ENCODE measurements at regions not wholly inside any gene's neighbourhood (a gene's known extent, or its start where the extent isn't known, plus 50 kb on each side); places are given as distances from the start of the nearest gene placed in this dataset.

DNA sequence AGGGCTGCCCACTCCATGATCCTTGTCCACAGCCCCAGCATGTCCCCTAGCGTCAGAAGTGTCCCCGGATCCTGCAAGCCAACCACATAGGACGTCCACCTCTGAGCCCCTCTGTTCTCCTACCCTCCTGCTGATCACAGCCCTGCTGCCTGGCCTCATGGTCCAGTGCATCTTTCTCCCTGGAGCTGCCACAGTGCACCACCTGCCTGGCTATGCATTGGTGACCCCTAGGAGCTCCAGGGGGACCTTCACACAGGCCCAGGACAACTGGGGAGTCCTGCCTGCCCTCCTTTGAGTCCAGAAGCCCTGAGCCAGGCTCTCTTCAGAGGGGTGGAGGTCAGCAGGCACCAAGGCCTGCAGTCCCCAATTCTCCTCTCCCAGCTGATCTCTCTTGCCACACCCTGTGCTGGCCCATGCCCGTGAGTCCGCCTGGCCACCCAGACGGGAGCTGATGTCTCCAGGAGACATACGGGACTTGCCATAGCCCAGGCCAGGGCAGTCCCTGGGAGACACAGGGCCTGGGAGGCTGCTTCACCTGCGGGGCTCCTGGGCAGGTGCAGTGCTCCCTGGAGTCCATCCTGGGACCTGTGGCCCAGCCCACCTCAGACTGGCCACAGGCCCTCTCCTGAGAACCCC, 77.4 kb upstream of the RET start:
- Mint-ChIP-seq H3K27ac (no peak overlapping the region), H3K27me3 (ENCODE audit: insufficient read depth) (peaks cover 8% of the 10 kb centered on the region; the same call in 1 of the 2 replicates), H3K4me3 (no peak overlapping the region), H3K4me1 (ENCODE audit: low read depth) (peaks cover 6% of the 10 kb centered on the region; the same call in 1 of the 2 replicates), H3K9me3 (no peaks in the 10 kb centered on the region), H3K36me3 (ENCODE audit: low read depth) (no peaks in the 10 kb centered on the region)
- DNase-seq = no peak
- TF ChIP-seq, protein P1, sequence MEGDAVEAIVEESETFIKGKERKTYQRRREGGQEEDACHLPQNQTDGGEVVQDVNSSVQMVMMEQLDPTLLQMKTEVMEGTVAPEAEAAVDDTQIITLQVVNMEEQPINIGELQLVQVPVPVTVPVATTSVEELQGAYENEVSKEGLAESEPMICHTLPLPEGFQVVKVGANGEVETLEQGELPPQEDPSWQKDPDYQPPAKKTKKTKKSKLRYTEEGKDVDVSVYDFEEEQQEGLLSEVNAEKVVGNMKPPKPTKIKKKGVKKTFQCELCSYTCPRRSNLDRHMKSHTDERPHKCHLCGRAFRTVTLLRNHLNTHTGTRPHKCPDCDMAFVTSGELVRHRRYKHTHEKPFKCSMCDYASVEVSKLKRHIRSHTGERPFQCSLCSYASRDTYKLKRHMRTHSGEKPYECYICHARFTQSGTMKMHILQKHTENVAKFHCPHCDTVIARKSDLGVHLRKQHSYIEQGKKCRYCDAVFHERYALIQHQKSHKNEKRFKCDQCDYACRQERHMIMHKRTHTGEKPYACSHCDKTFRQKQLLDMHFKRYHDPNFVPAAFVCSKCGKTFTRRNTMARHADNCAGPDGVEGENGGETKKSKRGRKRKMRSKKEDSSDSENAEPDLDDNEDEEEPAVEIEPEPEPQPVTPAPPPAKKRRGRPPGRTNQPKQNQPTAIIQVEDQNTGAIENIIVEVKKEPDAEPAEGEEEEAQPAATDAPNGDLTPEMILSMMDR (IDR thresholded peaks at IDR 0.05) = no peak

DNA sequence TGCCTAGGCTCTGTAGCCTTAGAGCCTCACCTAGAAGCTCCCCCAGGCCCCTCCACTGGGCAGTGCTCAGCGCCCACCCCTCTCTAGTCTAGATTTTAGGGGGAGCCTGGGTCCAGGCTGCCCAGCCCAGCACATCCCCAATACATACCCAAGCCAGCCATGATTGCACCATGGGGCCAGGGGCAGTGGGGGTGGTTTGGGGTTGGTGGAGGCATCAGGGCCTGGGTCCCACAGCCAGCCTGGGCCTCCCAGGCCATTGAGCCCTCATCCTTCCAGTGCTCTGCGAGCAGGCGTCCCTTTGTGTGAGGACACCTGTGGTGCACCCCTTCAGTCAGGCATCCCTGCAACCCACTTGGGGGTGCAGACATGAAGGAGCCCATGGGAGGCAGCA, 76.9 kb upstream of the RET start:
- TF ChIP-seq, protein P1 (IDR thresholded peaks at IDR 0.05) = no peak
- H3K4me1 Mint-ChIP-seq (ENCODE audit: low read depth) = peaks cover 6% of the 10 kb centered on the region; the same call in 1 of the 2 replicates
- H3K9me3 Mint-ChIP-seq = no peaks in the 10 kb centered on the region
- H3K27me3 Mint-ChIP-seq (ENCODE audit: insufficient read depth) = peaks cover 8% of the 10 kb centered on the region
- no peak overlapping the region for H3K27ac Mint-ChIP-seq
- no peak overlapping the region for H3K4me3 Mint-ChIP-seq
- no peak for DNase-seq
- H3K36me3 Mint-ChIP-seq (ENCODE audit: low read depth) = no peaks in the 10 kb centered on the region

DNA sequence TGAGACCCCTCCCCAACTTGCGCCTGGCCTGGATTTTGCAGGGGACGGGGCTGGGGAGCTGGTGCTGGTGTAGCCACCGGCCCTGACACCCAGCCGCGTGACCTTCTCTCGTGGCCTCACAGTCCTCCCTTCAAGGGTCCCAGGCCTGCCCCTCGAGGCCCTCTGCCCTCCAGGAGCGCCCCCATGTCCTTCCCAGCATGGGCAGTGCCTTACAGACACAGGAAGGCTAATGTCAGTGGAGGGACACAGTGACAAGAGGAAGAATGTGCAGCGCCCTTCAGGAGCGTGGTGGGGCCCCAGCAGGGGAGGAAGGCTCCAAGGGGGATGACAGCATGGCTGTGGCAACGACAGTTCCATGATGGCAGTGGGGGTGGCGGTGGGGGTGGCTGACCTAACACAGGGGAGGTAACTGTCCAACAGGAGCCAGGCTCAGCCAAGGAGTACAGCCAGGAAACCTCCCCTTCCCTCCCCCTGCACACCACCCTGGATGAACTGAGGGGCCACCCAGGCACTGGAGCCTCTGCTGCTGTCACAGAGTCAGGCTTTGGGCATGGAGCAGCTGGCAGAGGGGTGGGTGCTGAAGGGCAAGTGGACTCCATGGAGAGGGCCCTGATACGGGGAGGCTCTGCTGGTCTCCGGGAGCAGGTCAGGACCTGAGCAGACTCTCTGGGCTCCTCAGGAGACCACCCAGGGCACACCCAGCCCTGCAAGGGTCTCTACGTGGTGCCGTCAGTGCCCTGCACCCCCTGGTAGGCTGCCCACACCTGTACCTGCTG, 76.0 kb upstream of the RET start:
- TF ChIP-seq, protein P1 (IDR thresholded peaks at IDR 0.05) = no peak
- peaks cover 5% of the 10 kb centered on the region; the same call in 1 of the 2 replicates for H3K4me1 Mint-ChIP-seq (ENCODE audit: low read depth)
- H3K27ac Mint-ChIP-seq = no peak overlapping the region

DNA sequence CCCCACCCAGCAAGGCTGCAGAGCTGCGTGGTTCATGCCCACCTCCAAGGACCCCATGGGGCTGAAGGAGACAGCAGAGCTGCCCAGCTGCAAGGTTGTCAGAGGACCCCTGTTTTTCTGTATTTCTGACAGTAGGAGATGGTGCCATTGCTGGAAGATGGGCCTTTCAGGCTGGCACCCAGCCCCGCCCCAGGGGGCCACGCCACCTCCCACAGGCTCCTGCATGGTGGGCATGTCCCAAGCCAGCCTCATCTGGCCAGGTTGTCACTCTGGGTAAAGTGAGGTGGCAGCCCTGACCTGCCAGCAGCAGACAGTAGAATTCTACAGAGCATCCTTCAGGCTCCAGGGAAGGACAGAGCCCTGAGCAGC, 75.5 kb upstream of the RET start:
- no peak for DNase-seq
- Mint-ChIP-seq H3K36me3 (ENCODE audit: low read depth) (no peaks in the 10 kb centered on the region), H3K4me3 (no peak overlapping the region), H3K4me1 (ENCODE audit: low read depth) (no peaks in the 10 kb centered on the region), H3K9me3 (no peaks in the 10 kb centered on the region), H3K27me3 (ENCODE audit: insufficient read depth) (peaks cover 8% of the 10 kb centered on the region), H3K27ac (no peak overlapping the region)
- TF ChIP-seq, protein P1 (IDR thresholded peaks at IDR 0.05) = no peak

More for the DNA sequence above, 76.0 kb upstream of the RET start:
- no peak for DNase-seq
- Mint-ChIP-seq H3K4me3 (no peak overlapping the region), H3K27me3 (ENCODE audit: insufficient read depth) (peaks cover 8% of the 10 kb centered on the region), H3K36me3 (ENCODE audit: low read depth) (no peaks in the 10 kb centered on the region), H3K9me3 (no peaks in the 10 kb centered on the region)

DNA sequence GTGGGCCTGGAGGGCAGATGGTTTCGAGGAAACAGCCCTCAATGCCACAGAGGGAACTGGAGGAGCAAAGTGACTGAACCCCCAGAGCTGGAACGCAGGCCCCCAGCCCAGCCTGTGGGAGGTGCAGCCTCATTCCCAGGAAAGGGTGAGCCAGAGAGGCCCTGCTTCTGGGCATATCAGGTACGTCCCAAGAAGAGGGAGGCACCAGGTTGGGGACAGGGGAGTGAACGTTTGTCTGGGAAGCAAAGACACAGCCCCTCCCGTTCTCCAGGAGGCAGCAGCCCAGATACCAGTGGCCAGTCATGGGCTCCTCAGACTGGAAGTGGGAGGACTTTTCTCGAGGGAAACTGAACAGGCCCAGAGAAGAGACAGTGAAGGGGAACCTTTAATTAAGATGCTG, 74.3 kb upstream of the RET start:
- Mint-ChIP-seq H3K4me1 (ENCODE audit: low read depth) (no peaks in the 10 kb centered on the region), H3K4me3 (no peak overlapping the region), H3K36me3 (ENCODE audit: low read depth) (no peaks in the 10 kb centered on the region), H3K9me3 (no peaks in the 10 kb centered on the region), H3K27ac (no peak overlapping the region), H3K27me3 (ENCODE audit: insufficient read depth) (peaks cover 10% of the 10 kb centered on the region)
- no peak for DNase-seq
- TF ChIP-seq, protein P1 (IDR thresholded peaks at IDR 0.05) = no peak
